Sigmoid colon (tissue), 6 donors: ENCODE measurements at regions not wholly inside any gene's neighbourhood (a gene's known extent, or its start where the extent isn't known, plus 50 kb on each side); places are given as distances from the start of the nearest gene placed in this dataset.
A peak's percentile ranks its signal among the peaks of the same experiment; 100 is the strongest.

Experiments used
- DNase-seq: peaks from one replicate; pipeline ENCODE4 v3.0.0-alpha.2; 2019
- H3K27ac ChIP-seq, 4 donors: fragments of 200-600 bp; sonication (generic); one replicate each; pipeline ENCODE4 v1.5.1; 2016 to 2019; ENCODE audit warnings: mild to moderate bottlenecking in 1 of 4
- H3K27me3 ChIP-seq, 3 donors: fragments of 200-600 bp; sonication (generic); one replicate each; pipeline ENCODE4 v1.5.1; 2019; ENCODE audit warnings: mild to moderate bottlenecking in 1 of 3
- H3K36me3 ChIP-seq, 4 donors: fragments of 200-600 bp; sonication (generic); one replicate each; pipeline ENCODE4 v1.5.1; 2016 to 2019
- H3K4me1 ChIP-seq, 4 donors: fragments of 200-600 bp; sonication (generic); one replicate each; pipeline ENCODE4 v1.5.1; 2017 to 2019
- H3K4me3 ChIP-seq, 4 donors: fragments of 200-600 bp; sonication (generic); one replicate each; pipeline ENCODE4 v1.5.1; 2017 to 2019; ENCODE audit warnings: mild to moderate bottlenecking in 2 of 4, moderate library complexity in 1 of 4
- H3K9me3 ChIP-seq, 4 donors: fragments of 200-600 bp in 3 of 4; sonication (generic) in 3 of 4; one replicate each; pipeline versions ENCODE4 v1.5.1 to v1.6.1; 2013 to 2019
- EP300 ChIP-seq, 4 donors: sonication (generic); formaldehyde crosslinking; IDR thresholded peaks; one replicate each; pipeline ENCODE4 v1.6.1; 2017; ENCODE audit warnings: antibody characterized with exemption in 4 of 4
- POLR2A ChIP-seq, 2 donors: fragments of 450-650 bp; IDR thresholded peaks; one replicate each; pipeline ENCODE4 v1.6.1; 2016; ENCODE audit warnings: antibody characterized with exemption in 2 of 2, mild to moderate bottlenecking in 2 of 2, moderate library complexity in 2 of 2
- POLR2AphosphoS5 ChIP-seq, 4 donors: sonication (generic); formaldehyde crosslinking; IDR thresholded peaks; one replicate each; pipeline ENCODE4 v1.6.1; 2017; ENCODE audit warnings: antibody characterized with exemption in 4 of 4
- WGBS, 2 donors: extraction: QIAGEN DNeasy Blood & Tissue Kit; methylation state at CpG; one replicate each; pipeline ENCODE4 v1.1.7; 2013; 5-methylcytosine and 5-hydroxymethylcytosine counted together
- intact Hi-C: fragments of 100-400 bp; cut with DNase I; formaldehyde crosslinking; loops from one replicate; pipeline ENCODE4 v1.15.1; 2023
- TF ChIP-seq, protein P1 (sequence below), 4 experiments: fragments of 450-650 bp in 3 of 4; fragments of 200-600 bp in 1 of 4; IDR thresholded peaks; one replicate each; pipeline ENCODE4 v1.5.1; 2016 to 2019; ENCODE audit warnings: antibody characterized with exemption in 4 of 4, mild to moderate bottlenecking in 3 of 4, moderate library complexity in 2 of 4
- donor health status: healthy with polysubstance abuse.
- donor health status: healthy.

DNA sequence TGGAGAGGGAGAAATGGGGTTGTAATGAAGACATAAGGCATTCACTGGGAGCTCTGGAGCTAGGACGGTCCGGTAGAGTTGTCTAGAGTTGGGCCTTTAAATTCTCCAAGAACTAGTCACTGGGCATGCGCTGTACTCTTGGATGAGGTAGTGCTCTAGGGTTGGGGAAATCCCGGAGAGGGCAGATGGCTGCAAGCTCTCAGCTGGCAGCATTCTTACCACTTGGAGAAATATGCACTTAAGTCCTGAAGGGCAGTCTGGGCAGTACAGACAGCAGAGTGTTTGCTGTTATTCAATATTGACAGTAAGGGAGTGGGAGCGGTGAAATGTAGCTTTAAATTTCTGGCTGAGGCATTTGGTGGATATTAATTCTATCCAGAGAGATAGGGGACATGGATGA lies 214.6 kb downstream of the RDH14 start:
- H3K4me1 ChIP-seq: peaks cover 0 to 8% (median 0%) of the 10 kb centered on the region in 4 donors

DNA sequence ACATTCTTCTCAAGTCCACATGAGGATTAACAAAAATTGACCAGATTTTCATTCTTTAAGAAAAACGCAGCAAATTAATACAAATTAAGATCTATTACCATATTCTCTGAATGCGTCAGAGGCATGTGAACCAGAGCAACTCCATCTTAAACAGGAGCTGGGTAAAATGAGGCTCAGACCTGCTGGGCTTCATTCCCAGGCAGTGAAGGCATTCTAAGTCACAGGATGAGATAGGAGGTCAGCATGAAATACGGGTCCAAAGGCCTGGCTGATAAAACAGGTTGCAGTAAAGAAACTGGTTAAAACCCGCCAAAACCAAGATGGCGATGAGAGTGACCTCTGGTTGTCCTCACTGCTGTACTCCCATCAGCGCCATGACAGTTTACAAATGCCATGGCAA lies 217.6 kb downstream of the RDH14 start:
- Histone ChIP-seq H3K36me3 (no peaks in the 10 kb centered on the region), H3K4me1 (peaks cover 0 to 8% (median 0%) of the 10 kb centered on the region in 4 donors), H3K27ac (no peak overlapping the region), H3K4me3 (no peak overlapping the region), H3K9me3 (no peaks in the 10 kb centered on the region), H3K27me3 (no peaks in the 10 kb centered on the region)
- 87 to 88% methylated on average over 6 of the region's 6 CpGs for WGBS, 2 donors
- TF ChIP-seq, protein P1, sequence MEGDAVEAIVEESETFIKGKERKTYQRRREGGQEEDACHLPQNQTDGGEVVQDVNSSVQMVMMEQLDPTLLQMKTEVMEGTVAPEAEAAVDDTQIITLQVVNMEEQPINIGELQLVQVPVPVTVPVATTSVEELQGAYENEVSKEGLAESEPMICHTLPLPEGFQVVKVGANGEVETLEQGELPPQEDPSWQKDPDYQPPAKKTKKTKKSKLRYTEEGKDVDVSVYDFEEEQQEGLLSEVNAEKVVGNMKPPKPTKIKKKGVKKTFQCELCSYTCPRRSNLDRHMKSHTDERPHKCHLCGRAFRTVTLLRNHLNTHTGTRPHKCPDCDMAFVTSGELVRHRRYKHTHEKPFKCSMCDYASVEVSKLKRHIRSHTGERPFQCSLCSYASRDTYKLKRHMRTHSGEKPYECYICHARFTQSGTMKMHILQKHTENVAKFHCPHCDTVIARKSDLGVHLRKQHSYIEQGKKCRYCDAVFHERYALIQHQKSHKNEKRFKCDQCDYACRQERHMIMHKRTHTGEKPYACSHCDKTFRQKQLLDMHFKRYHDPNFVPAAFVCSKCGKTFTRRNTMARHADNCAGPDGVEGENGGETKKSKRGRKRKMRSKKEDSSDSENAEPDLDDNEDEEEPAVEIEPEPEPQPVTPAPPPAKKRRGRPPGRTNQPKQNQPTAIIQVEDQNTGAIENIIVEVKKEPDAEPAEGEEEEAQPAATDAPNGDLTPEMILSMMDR (IDR thresholded peaks at IDR 0.05): no peak
- TF ChIP-seq POLR2AphosphoS5 (IDR thresholded peaks at IDR 0.05): no peak
- no peak for TF ChIP-seq EP300 (IDR thresholded peaks at IDR 0.05)
- DNase-seq: no peak
- intact Hi-C loops: no loop called here

More for the DNA sequence above, 214.6 kb downstream of the RDH14 start:
- no peak for TF ChIP-seq EP300 (IDR thresholded peaks at IDR 0.05)
- no peak for DNase-seq
- no peaks in the 10 kb centered on the region for H3K36me3 ChIP-seq
- H3K27me3 ChIP-seq: no peaks in the 10 kb centered on the region
- intact Hi-C loops: no loop called here
- peak overlapping the region in 1 of 4 donors; percentile 60 for H3K27ac ChIP-seq
- no peak overlapping the region for H3K4me3 ChIP-seq
- H3K9me3 ChIP-seq: no peaks in the 10 kb centered on the region
- 69 to 76% methylated on average over 5 of the region's 5 CpGs for WGBS, 2 donors

DNA sequence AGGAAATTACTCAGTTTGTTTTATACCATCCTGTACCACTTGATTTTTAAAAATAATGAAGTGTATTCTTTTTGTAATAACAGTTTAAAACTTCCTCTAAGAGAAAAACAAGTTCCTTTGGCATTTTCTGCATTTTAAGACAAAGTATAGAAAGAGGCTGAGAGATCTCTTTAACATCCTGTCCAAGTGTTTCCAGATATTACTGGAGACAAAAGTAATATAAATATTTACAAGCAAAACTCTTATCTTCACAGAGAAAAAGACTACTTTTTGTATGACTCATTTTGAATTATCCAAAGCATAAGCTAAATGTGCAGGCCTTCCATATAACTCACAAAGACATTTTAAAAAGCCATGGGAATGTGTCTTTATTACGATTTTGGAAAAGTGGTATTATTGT lies 221.1 kb downstream of the RDH14 start:
- Histone ChIP-seq H3K36me3 (no peaks in the 10 kb centered on the region), H3K27me3 (no peaks in the 10 kb centered on the region), H3K9me3 (no peaks in the 10 kb centered on the region), H3K4me3 (no peak overlapping the region), H3K4me1 (no peaks in the 10 kb centered on the region), H3K27ac (no peak overlapping the region)
- intact Hi-C loops: no loop called here
- 65 to 70% methylated on average over 1 of the region's 1 CpG for WGBS, 2 donors
- TF ChIP-seq POLR2AphosphoS5 (IDR thresholded peaks at IDR 0.05) (no peak), POLR2A (IDR thresholded peaks at IDR 0.05) (no peak), EP300 (IDR thresholded peaks at IDR 0.05) (no peak)
- TF ChIP-seq, protein P1 (IDR thresholded peaks at IDR 0.05): no peak
- DNase-seq: no peak

DNA sequence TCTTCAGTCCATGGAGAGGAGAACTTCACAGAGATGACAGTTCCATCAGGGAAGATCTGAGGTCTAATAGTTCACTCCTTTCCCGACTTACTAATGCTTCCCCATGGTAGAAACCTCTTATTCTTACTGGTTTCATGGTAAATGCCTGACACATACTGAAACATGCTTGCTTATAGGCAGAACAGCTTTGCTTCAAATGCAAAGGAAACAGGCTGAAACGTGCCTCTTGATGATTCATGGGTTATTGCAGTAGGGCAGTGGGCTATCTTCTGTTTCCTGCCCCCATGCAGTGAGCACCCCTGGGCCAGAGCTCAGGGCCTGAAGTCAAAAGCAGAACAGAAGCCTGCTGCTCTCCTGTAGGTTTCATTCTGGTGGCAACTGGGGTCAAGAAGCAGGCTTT lies 223.5 kb downstream of the RDH14 start:
- Histone ChIP-seq H3K4me3 (no peak overlapping the region), H3K36me3 (no peaks in the 10 kb centered on the region), H3K4me1 (no peaks in the 10 kb centered on the region), H3K27ac (no peak overlapping the region), H3K27me3 (no peaks in the 10 kb centered on the region), H3K9me3 (no peaks in the 10 kb centered on the region)
- intact Hi-C loops: no loop called here
- no peak for DNase-seq
- WGBS, 2 donors: 25 to 46% methylated on average over 2 of the region's 2 CpGs
- TF ChIP-seq POLR2AphosphoS5 (IDR thresholded peaks at IDR 0.05) (no peak), POLR2A (IDR thresholded peaks at IDR 0.05) (no peak), EP300 (IDR thresholded peaks at IDR 0.05) (no peak)
- TF ChIP-seq, protein P1 (IDR thresholded peaks at IDR 0.05): no peak

DNA sequence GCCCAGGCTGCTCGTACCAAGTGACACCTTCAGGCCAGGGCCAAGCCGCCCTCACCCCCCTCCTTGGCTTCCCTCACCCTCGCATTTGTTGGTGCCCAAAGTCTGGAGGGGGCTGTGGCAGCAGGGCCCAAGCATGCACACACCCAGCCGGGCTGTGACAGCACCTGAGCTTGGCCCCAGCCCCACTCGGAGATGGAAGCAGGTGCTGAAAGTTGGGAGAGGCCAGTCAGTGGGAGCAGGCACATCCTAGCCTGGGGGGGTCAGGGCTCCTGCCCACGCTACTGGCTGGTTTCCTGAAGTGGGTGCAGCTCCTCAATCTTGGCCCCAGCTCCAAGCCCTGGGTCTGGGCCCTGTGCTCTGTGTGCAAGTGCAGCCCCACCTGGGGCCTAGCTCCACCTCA lies 228.0 kb downstream of the RDH14 start:
- H3K4me3 ChIP-seq: no peak overlapping the region
- no peaks in the 10 kb centered on the region for H3K9me3 ChIP-seq
- TF ChIP-seq EP300 (IDR thresholded peaks at IDR 0.05) (no peak), POLR2AphosphoS5 (IDR thresholded peaks at IDR 0.05) (no peak), POLR2A (IDR thresholded peaks at IDR 0.05) (no peak)
- TF ChIP-seq, protein P1 (IDR thresholded peaks at IDR 0.05): no peak
- H3K27ac ChIP-seq: no peak overlapping the region
- 78 to 89% methylated on average over 6 of the region's 6 CpGs for WGBS, 2 donors
- intact Hi-C loops: no loop called here
- no peak for DNase-seq
- H3K4me1 ChIP-seq: no peaks in the 10 kb centered on the region
- no peaks in the 10 kb centered on the region for H3K36me3 ChIP-seq
- no peaks in the 10 kb centered on the region for H3K27me3 ChIP-seq
